ENCODE measurements at regions not wholly inside any gene's neighbourhood (a gene's known extent, or its start where the extent isn't known, plus 50 kb on each side); places are given as distances from the start of the nearest gene placed in this dataset.
"Not testable (repeated sequence)": the region's sequence is repeated elsewhere in the genome, so short reads cannot be mapped to it uniquely, and the experiment has no call there.

GRCh38 chr6:112683926-112684325 lies 336.8 kb downstream of the RFPL4B start:
- no peak for DNase-seq (ENCODE audit: extremely low spot score)
- Histone ChIP-seq H3K27ac (ENCODE audit: low read depth) (no peak overlapping the region), H3K4me3 (ENCODE audit: low read depth, low read length) (no peak overlapping the region), H3K36me3 (ENCODE audit: insufficient read depth) (no peaks in the 10 kb centered on the region), H3K4me1 (ENCODE audit: insufficient read depth) (no peaks in the 10 kb centered on the region)
- WGBS: 26% methylated on average over 3 of the region's 3 CpGs

- WGBS: 92% methylated on average over 15 of the region's 15 CpGs
Observed at GRCh38 chr6:112685521-112686220, 338.5 kb downstream of the RFPL4B start.

GRCh38 chr6:112688487-112689165 lies 341.5 kb downstream of the RFPL4B start:
- not testable (repeated sequence) for H3K4me3 ChIP-seq (ENCODE audit: low read depth, low read length); H3K36me3 ChIP-seq (ENCODE audit: insufficient read depth); DNase-seq (ENCODE audit: extremely low spot score); H3K4me1 ChIP-seq (ENCODE audit: insufficient read depth); H3K27ac ChIP-seq (ENCODE audit: low read depth)
- 84% methylated on average over 24 of the region's 24 CpGs for WGBS

More at GRCh38 chr6:112685521-112686220, 338.5 kb downstream of the RFPL4B start:
- not testable (repeated sequence) for H3K27ac ChIP-seq (ENCODE audit: low read depth); DNase-seq (ENCODE audit: extremely low spot score); H3K4me1 ChIP-seq (ENCODE audit: insufficient read depth); H3K36me3 ChIP-seq (ENCODE audit: insufficient read depth); H3K4me3 ChIP-seq (ENCODE audit: low read depth, low read length)

GRCh38 chr6:112689183-112689858 lies 342.2 kb downstream of the RFPL4B start:
- H3K4me1 ChIP-seq (ENCODE audit: insufficient read depth); H3K36me3 ChIP-seq (ENCODE audit: insufficient read depth); H3K4me3 ChIP-seq (ENCODE audit: low read depth, low read length); DNase-seq (ENCODE audit: extremely low spot score); H3K27ac ChIP-seq (ENCODE audit: low read depth): not testable (repeated sequence)
- WGBS: 98% methylated on average over 55 of the region's 56 CpGs

DNA sequence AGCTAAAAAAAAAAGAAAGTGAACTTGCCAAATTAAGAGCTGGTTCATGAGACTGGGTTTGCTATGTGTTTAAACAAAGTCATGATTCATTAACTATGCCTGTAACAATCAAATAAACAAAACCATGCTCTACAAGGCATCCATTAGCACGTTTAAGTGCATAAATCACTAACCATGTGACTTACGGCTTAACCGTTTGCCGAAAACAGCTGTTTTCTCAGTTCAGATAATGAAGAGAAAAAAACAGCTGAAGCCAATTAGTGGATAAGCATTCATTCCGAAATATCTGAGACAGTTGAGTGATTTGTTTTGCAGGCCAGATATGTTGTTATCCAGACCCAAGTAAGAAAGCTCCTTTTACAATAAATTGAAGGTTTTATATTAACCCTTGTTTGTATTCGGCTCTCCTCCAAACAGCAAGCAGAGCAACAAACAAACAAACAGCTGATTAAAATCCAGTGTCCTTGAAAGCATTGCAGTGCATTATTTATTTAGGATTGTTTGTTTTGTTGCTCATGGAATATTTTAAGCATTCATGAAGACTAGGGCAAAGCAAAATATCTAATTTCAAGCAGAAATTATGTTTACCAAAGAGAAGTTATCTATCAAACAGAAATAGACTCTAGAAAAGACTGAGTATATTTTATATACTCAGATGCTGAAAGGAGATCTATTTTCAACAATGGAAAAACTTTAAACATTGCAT lies 343.5 kb downstream of the RFPL4B start:
- 47% methylated on average over 6 of the region's 6 CpGs for WGBS
- no peak overlapping the region for H3K27ac ChIP-seq (ENCODE audit: low read depth)
- no peak for DNase-seq (ENCODE audit: extremely low spot score)
- H3K4me1 ChIP-seq (ENCODE audit: insufficient read depth): no peaks in the 10 kb centered on the region
- no peaks in the 10 kb centered on the region for H3K36me3 ChIP-seq (ENCODE audit: insufficient read depth)
- no peak overlapping the region for H3K4me3 ChIP-seq (ENCODE audit: low read depth, low read length)

DNA sequence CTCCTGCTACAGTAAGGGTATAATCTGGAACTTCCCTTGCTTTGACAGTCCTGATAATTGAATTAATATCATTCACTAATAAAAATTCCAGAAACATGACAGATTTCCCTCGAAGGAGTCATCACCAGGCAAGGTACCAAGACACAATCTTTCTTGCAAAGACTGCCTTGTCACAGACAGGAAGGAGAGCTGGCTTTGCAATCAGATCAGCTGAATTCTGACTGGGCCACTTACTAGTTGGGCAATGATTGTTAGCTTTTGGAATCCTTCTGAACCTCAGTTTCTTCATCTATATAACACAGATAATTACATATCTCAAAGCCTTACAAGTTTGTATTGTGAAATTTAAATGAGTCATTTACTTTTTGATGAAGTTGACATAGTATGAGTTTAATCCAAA lies 344.2 kb downstream of the RFPL4B start:
- Histone ChIP-seq H3K4me3 (ENCODE audit: low read depth, low read length) (no peak overlapping the region), H3K4me1 (ENCODE audit: insufficient read depth) (no peaks in the 10 kb centered on the region), H3K36me3 (ENCODE audit: insufficient read depth) (no peaks in the 10 kb centered on the region), H3K27ac (ENCODE audit: low read depth) (no peak overlapping the region)
- no peak for DNase-seq (ENCODE audit: extremely low spot score)
- WGBS: 12% methylated on average over 1 of the region's 1 CpG

GRCh38 chr6:112695001-112695400 lies 347.9 kb downstream of the RFPL4B start:
- H3K4me1 ChIP-seq (ENCODE audit: insufficient read depth): no peaks in the 10 kb centered on the region
- no peak overlapping the region for H3K4me3 ChIP-seq (ENCODE audit: low read depth, low read length)
- 32% methylated on average over 2 of the region's 2 CpGs for WGBS
- DNase-seq (ENCODE audit: extremely low spot score): no peak
- H3K27ac ChIP-seq (ENCODE audit: low read depth): no peak overlapping the region
- no peaks in the 10 kb centered on the region for H3K36me3 ChIP-seq (ENCODE audit: insufficient read depth)

DNA sequence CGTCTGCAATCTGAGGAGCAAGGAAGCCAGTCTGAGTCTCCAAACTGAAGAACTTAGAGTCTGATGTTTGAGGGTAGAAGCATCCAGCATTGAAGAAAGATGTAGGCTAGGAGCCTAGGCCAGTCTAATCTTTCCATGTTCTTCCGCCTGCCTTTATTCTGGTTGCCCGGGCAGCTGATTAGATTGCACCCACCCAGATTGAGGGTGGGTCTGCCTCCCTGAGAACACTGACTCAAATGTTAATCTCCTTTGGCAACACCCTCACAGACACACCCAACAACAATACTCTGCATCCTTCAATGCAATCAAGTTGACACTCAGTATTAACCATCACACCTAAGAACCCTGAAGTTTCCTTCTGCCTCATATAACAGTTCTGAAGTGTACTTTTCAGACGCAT lies 350.1 kb downstream of the RFPL4B start:
- 96% methylated on average over 4 of the region's 4 CpGs for WGBS
- Histone ChIP-seq H3K27ac (ENCODE audit: low read depth) (no peak overlapping the region), H3K4me3 (ENCODE audit: low read depth, low read length) (no peak overlapping the region), H3K36me3 (ENCODE audit: insufficient read depth) (no peaks in the 10 kb centered on the region), H3K4me1 (ENCODE audit: insufficient read depth) (no peaks in the 10 kb centered on the region)
- no peak for DNase-seq (ENCODE audit: extremely low spot score)

GRCh38 chr6:112701201-112701600 lies 354.1 kb downstream of the RFPL4B start:
- Histone ChIP-seq H3K36me3 (ENCODE audit: insufficient read depth) (no peaks in the 10 kb centered on the region), H3K4me3 (ENCODE audit: low read depth, low read length) (no peak overlapping the region), H3K27ac (ENCODE audit: low read depth) (no peak overlapping the region), H3K4me1 (ENCODE audit: insufficient read depth) (no peaks in the 10 kb centered on the region)
- no peak for DNase-seq (ENCODE audit: extremely low spot score)
- 71% methylated on average over 5 of the region's 5 CpGs for WGBS

DNA sequence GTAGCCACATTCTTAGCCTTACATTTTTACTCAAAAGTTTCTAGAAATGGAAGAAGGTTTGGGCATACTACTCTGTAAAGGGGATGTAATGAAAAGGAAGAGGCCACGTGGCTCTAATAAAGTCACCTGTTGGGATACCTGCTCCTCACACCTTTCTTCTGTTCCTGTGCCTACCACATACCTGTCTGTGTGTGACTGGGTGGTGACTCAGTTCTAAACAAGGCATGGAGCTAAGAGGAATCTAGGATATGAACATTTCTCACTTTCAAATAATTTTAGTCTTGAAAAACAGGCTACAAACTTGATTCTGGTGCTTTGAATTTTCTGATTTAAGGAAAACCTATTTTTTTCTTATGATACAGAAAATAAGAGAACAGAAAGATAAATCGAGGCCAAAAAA lies 363.6 kb downstream of the RFPL4B start:
- WGBS: 80% methylated on average over 2 of the region's 2 CpGs
- no peaks in the 10 kb centered on the region for H3K36me3 ChIP-seq (ENCODE audit: insufficient read depth)
- no peaks in the 10 kb centered on the region for H3K4me1 ChIP-seq (ENCODE audit: insufficient read depth)
- DNase-seq (ENCODE audit: extremely low spot score): no peak
- no peak overlapping the region for H3K4me3 ChIP-seq (ENCODE audit: low read depth, low read length)
- no peak overlapping the region for H3K27ac ChIP-seq (ENCODE audit: low read depth)

- Histone ChIP-seq H3K27ac (ENCODE audit: low read depth) (no peak overlapping the region), H3K4me1 (ENCODE audit: insufficient read depth) (no peaks in the 10 kb centered on the region), H3K36me3 (ENCODE audit: insufficient read depth) (no peaks in the 10 kb centered on the region), H3K4me3 (ENCODE audit: low read depth, low read length) (no peak overlapping the region)
- 91% methylated on average over 2 of the region's 2 CpGs for WGBS
- no peak for DNase-seq (ENCODE audit: extremely low spot score)
Observed at GRCh38 chr6:112713402-112713801, 366.3 kb downstream of the RFPL4B start.

- DNase-seq (ENCODE audit: extremely low spot score): no peak
- WGBS: 78% methylated on average over 3 of the region's 3 CpGs
- no peaks in the 10 kb centered on the region for H3K4me1 ChIP-seq (ENCODE audit: insufficient read depth)
- H3K4me3 ChIP-seq (ENCODE audit: low read depth, low read length): no peak overlapping the region
- H3K27ac ChIP-seq (ENCODE audit: low read depth): no peak overlapping the region
- no peaks in the 10 kb centered on the region for H3K36me3 ChIP-seq (ENCODE audit: insufficient read depth)
Observed at GRCh38 chr6:112717401-112717800, 370.3 kb downstream of the RFPL4B start.

DNA sequence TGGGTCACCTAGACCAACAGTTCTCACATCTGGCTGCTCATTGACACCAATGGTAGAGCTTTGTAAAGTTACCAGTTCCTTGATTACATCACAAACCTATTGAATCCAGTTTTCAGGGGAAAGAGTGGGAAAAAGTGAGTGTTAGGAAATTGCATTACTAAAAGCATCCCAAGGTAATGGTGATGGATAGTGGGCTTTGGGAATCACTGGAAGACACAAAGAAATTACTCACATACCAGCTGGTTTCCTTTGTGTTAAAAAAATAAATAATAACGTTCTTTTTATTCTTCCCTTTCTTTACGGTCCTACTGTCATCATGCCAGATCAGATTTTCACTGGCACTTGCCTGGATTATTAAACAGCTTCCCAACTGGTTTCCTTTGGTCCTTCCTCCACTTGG lies 370.7 kb downstream of the RFPL4B start:
- Histone ChIP-seq H3K4me3 (ENCODE audit: low read depth, low read length) (no peak overlapping the region), H3K4me1 (ENCODE audit: insufficient read depth) (no peaks in the 10 kb centered on the region), H3K27ac (ENCODE audit: low read depth) (no peak overlapping the region), H3K36me3 (ENCODE audit: insufficient read depth) (no peaks in the 10 kb centered on the region)
- DNase-seq (ENCODE audit: extremely low spot score): no peak
- 47% methylated on average over 2 of the region's 2 CpGs for WGBS
